CD4-positive, alpha-beta T cell treated with Interleukin-6 at 100 ng/mL for 8 hours (primary cell): ENCODE measurements at regions not wholly inside any gene's neighbourhood (a gene's known extent, or its start where the extent isn't known, plus 50 kb on each side); places are given as distances from the start of the nearest gene placed in this dataset.

Source experiments
- DNase-seq: peaks from one replicate; pipeline ENCODE4 v3.0.0-alpha.2; 2020; ENCODE audit warnings: mixed read lengths, low spot score

DNA sequence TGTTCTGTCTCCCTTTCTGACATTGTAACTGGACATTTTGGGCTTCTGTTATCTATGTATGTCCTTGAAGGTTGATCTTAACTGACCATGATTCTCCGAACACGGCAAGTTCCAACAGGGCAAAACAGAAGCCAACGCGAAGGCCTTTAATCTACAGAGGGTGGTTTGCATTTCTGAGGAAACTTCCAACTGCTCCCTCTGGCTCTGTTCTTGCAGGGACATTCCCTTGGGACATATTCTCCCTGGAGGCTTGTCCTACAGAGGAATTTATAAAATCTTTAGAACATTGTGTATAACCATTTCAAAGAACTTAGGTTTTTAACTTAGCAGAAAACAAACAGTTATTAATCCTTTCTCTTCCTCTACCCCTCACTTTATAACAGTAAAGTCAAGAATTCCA, 189.0 kb upstream of the CDYL start:
- no peak for DNase-seq

- no peak for DNase-seq
Observed at GRCh38 chr6:4586469-4586859, 189.7 kb upstream of the CDYL start.

GRCh38 chr6:4585682-4586468, 190.3 kb upstream of the CDYL start:
- DNase-seq = no peak

DNA sequence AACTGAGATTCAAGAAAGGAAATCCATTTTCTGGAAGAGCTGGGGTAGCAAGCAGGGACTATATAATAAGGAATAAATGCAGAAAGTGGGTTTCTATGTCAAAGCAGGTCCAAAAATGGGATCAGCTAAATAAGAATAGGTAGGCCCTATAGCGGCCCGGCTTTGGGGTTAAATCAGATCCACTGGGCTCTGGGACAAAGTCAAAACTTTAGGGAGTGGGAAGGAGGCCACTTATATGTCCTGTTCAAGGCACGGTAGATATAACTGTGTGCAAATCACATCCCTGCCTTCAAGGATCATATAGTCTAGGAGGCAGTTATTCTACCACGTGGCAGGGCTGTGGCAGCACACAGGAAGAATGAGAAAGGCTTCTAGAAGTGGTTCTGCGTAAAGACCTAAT, 191.4 kb upstream of the CDYL start:
- DNase-seq = no peak

GRCh38 chr6:4582506-4583417, 193.4 kb upstream of the CDYL start:
- no peak for DNase-seq

GRCh38 chr6:4581468-4582385, 194.5 kb upstream of the CDYL start:
- DNase-seq = no peak

DNA sequence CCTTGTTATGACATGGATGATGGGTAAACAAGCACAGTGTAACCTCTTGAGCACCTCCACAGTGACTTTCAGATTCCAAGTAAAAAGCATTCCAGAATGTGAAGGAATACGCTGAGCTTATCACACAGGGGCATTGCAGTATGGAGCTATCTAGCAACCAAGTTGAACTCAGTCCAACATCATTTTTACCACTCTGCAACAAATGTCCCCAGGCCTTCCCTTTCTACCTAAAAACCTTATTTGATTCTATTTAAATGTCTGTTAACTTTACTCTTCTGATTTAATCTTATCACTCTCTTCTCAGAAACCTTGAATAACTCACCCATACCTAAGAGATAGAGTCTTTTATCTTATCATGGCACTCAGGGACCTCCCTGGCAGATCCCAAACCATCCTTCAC, 195.8 kb upstream of the CDYL start:
- DNase-seq = no peak

DNA sequence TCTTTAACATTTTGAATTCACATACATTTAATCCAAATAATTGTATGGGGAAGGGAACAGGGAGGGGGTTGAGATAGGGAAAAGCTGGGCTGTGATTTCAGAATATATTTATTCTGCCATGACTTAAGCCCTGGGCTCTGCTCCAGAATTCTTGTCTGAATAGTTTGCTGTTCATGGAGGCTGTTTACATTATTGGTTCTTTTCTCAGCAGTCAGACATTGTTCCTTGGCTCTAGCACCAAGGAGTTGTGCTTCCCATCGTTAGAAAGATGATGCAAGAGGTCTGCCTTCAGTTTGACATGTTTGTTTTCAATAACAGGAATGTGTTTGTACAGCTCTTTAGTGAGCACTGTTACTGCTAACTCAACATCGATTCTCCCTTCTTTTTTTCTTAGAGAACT, 198.8 kb upstream of the CDYL start:
- DNase-seq = no peak

GRCh38 chr6:4575714-4576113, 200.5 kb upstream of the CDYL start:
- no peak for DNase-seq

GRCh38 chr6:4574007-4574406, 202.2 kb upstream of the CDYL start:
- DNase-seq = no peak

DNA sequence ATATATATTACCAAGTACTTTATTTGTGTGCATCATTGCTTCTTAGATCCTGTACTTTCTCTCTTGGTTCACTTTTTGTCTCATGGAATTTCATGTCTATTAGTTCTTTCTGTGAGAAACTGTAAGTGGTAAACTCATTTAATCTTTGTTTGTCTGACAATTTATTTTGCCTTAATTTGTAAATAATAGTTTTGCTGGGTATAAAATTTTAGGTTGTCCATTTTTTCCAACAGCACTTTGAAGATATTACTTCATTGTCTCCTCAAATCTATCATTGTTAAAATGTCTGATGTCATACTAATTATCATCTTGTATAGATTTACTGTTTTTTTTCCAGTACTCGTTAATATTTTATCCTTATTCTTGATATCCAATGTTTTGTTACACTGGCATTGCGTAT, 205.2 kb upstream of the CDYL start:
- no peak for DNase-seq

GRCh38 chr6:4568138-4568537, 208.1 kb upstream of the CDYL start:
- DNase-seq = no peak

- DNase-seq = no peak
Observed at GRCh38 chr6:4567141-4567540, 209.1 kb upstream of the CDYL start.

DNA sequence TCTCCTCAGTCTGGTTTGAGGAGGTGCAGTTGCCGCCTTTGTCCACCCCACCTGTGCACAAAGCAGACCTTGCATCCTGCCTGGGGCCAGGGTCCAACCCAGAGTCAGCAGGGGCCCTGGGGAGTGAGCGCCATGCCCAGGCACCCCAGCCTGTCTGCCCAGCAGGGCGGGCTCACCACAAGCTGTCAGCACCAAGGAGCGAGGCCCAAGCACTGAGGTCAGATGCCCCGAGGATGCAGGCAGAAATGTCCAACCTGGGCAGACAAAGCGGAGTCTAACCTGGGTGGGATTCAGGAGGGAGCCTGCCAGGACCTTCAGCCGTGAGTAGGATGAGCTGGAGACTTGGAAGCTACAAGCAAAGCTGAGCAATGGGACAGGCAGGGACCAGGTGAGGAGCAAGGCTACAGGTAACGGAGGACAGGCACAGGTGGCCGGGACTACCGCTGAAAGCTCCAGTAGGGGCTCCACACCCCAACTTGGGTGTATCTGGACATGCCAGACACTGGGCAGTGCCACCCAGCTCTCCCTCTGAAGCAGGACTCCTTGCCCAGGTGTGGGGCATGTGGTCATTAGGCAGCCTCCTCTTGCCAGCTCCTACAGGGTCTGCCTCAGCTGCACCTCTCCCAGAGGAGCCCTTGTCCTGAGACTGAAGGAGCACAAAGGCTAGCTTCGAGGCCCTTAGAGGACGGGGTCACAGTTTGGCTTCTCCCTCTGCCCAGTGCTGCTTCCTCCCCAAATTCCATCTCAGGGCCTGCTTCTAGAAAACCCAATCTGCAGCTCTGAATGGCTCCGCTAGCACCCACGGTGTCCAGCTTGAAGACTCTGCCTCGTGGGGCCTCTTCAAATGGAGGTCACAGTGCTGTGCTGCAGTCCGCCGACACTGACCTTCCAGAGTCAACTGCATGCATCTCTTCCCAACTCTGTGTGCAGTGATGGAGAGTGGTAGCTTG, 210.6 kb upstream of the CDYL start:
- no peak for DNase-seq

- no peak for DNase-seq
Observed at GRCh38 chr6:4564801-4565271, 211.4 kb upstream of the CDYL start.

DNA sequence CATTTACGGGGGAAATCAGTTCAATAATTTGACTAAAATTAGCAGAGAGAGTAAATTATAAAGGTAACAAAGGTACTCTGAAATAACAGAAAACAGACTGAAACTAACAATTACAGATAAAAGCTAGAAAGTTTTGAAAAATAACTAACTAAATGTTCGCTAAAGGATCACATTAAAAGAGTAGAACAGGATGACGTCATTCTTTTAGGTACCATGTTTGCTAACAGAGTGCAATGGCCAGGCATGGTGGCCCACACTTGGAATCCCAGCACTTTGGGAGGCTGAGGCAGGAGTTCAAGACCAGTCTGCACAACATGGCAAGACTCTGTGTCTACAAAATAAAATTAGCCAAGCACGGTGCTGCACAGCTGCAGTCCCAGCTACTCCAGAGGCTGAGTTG, 212.3 kb upstream of the CDYL start:
- DNase-seq = no peak

DNA sequence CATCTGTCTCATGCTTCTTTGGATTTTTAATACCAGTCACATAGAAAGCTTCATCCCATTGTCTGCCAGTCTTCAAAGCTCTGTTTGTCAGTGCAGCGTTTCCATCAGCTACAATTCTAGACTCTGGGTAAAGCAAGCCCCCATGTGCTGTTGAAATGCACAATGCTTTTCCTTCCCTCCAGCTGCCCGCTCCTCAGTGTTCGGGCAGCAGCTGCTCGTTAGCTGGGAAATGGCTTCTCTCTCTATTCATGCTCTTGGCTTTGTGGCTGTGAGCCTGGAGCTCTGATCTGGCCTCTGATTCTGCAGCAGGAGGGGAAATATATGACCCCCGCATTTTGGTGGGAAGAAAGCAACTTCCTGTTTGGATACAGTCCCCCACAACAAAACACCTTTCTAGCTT, 213.0 kb upstream of the CDYL start:
- no peak for DNase-seq

- DNase-seq = no peak
Observed at GRCh38 chr6:4561773-4562400, 214.3 kb upstream of the CDYL start.

- DNase-seq = no peak
Observed at GRCh38 chr6:4561078-4561435, 215.1 kb upstream of the CDYL start.

DNA sequence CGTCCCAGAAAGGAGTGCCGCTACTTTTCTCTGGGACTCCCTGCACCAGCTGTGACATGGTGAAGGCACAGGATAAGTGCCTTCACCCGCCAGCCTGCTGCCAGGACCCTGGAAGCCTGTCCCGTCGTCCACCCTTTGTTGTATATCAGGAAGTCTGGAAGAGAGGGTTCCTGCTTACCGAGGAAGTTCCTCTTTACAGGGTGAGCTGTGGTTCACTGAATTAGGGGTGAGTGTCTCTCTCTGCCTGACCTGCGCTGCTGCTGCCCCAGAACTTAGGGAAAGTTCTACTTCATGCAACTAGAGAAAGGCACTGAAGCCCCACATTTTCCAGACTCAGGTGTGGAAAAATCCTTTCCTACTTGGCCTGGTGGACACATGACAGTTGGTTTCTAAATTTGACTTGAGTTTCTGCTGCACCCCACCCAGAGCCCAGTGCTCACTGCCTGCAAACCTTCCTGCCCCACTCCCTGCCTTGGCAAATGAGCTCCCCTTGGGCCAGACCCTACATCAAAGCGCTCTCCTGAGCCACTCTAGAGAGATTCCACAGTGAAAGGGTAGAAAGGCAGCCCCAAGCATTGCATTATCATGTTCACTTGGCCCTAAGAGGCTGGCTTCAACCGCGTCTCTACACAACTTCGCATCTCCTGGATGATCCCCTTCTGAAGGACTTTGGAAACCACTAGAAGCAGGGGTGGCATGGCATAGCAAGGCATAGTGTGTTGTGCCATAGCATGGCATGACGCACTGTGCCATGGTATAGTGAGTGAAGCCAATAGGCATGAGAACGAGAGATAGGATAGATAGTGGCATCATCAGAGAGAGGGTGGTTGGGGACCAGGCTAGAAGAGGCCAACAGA, 215.8 kb upstream of the CDYL start:
- DNase-seq = no peak
